Esophagus muscularis mucosa (tissue), 3 donors: ENCODE measurements at regions not wholly inside any gene's neighbourhood (a gene's known extent, or its start where the extent isn't known, plus 50 kb on each side); places are given as distances from the start of the nearest gene placed in this dataset.

Experiments used
- POLR2A ChIP-seq: fragments of 450-650 bp; IDR thresholded peaks from one replicate; pipeline ENCODE4 v1.6.1; 2017; ENCODE audit warnings: antibody characterized with exemption, moderate library complexity, mild to moderate bottlenecking, low read depth
- POLR2AphosphoS5 ChIP-seq, 2 donors: sonication (generic); formaldehyde crosslinking; IDR thresholded peaks; one replicate each; pipeline ENCODE4 v1.6.1; 2017; ENCODE audit warnings: antibody characterized with exemption in 2 of 2
- TF ChIP-seq, protein P1 (sequence below), 3 experiments: fragments of 200-600 bp in 2 of 3; fragments of 450-650 bp in 1 of 3; sonication (generic) in 2 of 3; IDR thresholded peaks; one replicate each; pipeline ENCODE4 v1.5.1; 2017 to 2019; ENCODE audit warnings: antibody characterized with exemption in 3 of 3, mild to moderate bottlenecking in 2 of 3, moderate library complexity in 1 of 3

DNA sequence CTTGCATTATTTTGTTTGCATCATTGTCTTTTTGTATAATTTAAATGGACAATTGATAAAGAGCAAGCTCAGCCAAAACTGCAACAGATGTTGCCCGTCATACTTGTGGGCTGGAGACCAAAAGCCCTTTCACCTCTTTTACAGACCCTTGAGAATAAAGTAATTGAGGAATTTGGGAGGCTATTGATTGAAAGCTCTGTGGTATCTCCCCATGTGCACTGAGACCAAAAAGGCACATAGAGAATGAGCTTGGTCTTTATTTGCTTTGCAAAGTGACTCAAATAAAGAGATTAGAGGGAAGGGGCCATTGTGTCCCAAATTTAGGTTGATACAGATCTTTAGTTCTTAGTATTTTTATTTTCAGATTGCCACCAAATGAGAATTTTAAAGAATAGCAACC is 617.6 kb downstream of the TRHDE start:
- TF ChIP-seq POLR2A = no peak
- no peak for TF ChIP-seq POLR2AphosphoS5 (IDR thresholded peaks at IDR 0.05)
- TF ChIP-seq, protein P1, sequence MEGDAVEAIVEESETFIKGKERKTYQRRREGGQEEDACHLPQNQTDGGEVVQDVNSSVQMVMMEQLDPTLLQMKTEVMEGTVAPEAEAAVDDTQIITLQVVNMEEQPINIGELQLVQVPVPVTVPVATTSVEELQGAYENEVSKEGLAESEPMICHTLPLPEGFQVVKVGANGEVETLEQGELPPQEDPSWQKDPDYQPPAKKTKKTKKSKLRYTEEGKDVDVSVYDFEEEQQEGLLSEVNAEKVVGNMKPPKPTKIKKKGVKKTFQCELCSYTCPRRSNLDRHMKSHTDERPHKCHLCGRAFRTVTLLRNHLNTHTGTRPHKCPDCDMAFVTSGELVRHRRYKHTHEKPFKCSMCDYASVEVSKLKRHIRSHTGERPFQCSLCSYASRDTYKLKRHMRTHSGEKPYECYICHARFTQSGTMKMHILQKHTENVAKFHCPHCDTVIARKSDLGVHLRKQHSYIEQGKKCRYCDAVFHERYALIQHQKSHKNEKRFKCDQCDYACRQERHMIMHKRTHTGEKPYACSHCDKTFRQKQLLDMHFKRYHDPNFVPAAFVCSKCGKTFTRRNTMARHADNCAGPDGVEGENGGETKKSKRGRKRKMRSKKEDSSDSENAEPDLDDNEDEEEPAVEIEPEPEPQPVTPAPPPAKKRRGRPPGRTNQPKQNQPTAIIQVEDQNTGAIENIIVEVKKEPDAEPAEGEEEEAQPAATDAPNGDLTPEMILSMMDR (IDR thresholded peaks at IDR 0.05) = no peak
